ENCODE measurements at regions not wholly inside any gene's neighbourhood (a gene's known extent, or its start where the extent isn't known, plus 50 kb on each side); places are given as distances from the start of the nearest gene placed in this dataset.
"Not testable (repeated sequence)": the region's sequence is repeated elsewhere in the genome, so short reads cannot be mapped to it uniquely, and the experiment has no call there.

GRCh38 chr12:131205275-131205933 lies 251.7 kb downstream of the ADGRD1 start:
- not testable (repeated sequence) for H3K9me3 ChIP-seq (ENCODE audit: control insufficient read depth in 2 of 2, low read length in 2 of 2); H3K9ac ChIP-seq (ENCODE audit: low read length in 2 of 2); H3K4me3 ChIP-seq (ENCODE audit: low read length in 2 of 2); H3K27me3 ChIP-seq (ENCODE audit: control insufficient read depth in 1 of 2, insufficient read depth in 2 of 2, low read length in 2 of 2); H3K27ac ChIP-seq (ENCODE audit: low read length); H3K4me1 ChIP-seq (ENCODE audit: control insufficient read depth, insufficient read depth, low read length); H3K36me3 ChIP-seq (ENCODE audit: control insufficient read depth in 2 of 2, insufficient read depth in 2 of 2, low read length in 2 of 2)

- H3K27ac ChIP-seq (ENCODE audit: low read length); H3K27me3 ChIP-seq (ENCODE audit: control insufficient read depth in 1 of 2, insufficient read depth in 2 of 2, low read length in 2 of 2); H3K4me1 ChIP-seq (ENCODE audit: control insufficient read depth, insufficient read depth, low read length); H3K36me3 ChIP-seq (ENCODE audit: control insufficient read depth in 2 of 2, insufficient read depth in 2 of 2, low read length in 2 of 2); H3K9me3 ChIP-seq (ENCODE audit: control insufficient read depth in 2 of 2, low read length in 2 of 2); H3K4me3 ChIP-seq (ENCODE audit: low read length in 2 of 2); H3K9ac ChIP-seq (ENCODE audit: low read length in 2 of 2): not testable (repeated sequence)
These were observed 253.1 kb downstream of the ADGRD1 start for GRCh38 chr12:131206630-131207299.

GRCh38 chr12:131207300-131207660 lies 253.6 kb downstream of the ADGRD1 start:
- not testable (repeated sequence) for H3K27ac ChIP-seq (ENCODE audit: low read length); H3K27me3 ChIP-seq (ENCODE audit: control insufficient read depth in 1 of 2, insufficient read depth in 2 of 2, low read length in 2 of 2); H3K9me3 ChIP-seq (ENCODE audit: control insufficient read depth in 2 of 2, low read length in 2 of 2); H3K4me3 ChIP-seq (ENCODE audit: low read length in 2 of 2); H3K4me1 ChIP-seq (ENCODE audit: control insufficient read depth, insufficient read depth, low read length); H3K36me3 ChIP-seq (ENCODE audit: control insufficient read depth in 2 of 2, insufficient read depth in 2 of 2, low read length in 2 of 2); H3K9ac ChIP-seq (ENCODE audit: low read length in 2 of 2)

- H3K9ac ChIP-seq (ENCODE audit: low read length in 2 of 2); H3K36me3 ChIP-seq (ENCODE audit: control insufficient read depth in 2 of 2, insufficient read depth in 2 of 2, low read length in 2 of 2); H3K4me1 ChIP-seq (ENCODE audit: control insufficient read depth, insufficient read depth, low read length); H3K27ac ChIP-seq (ENCODE audit: low read length); H3K4me3 ChIP-seq (ENCODE audit: low read length in 2 of 2); H3K27me3 ChIP-seq (ENCODE audit: control insufficient read depth in 1 of 2, insufficient read depth in 2 of 2, low read length in 2 of 2); H3K9me3 ChIP-seq (ENCODE audit: control insufficient read depth in 2 of 2, low read length in 2 of 2): not testable (repeated sequence)
These were observed 254.1 kb downstream of the ADGRD1 start for GRCh38 chr12:131207841-131208240.

- Histone ChIP-seq H3K4me1 (ENCODE audit: control insufficient read depth, insufficient read depth, low read length) (no peaks in the 10 kb centered on the region), H3K9me3 (ENCODE audit: control insufficient read depth in 2 of 2, low read length in 2 of 2) (peaks cover 0 to 6% of the 10 kb centered on the region in 2 donors), H3K9ac (ENCODE audit: low read length in 2 of 2) (no peak overlapping the region), H3K27me3 (ENCODE audit: control insufficient read depth in 1 of 2, insufficient read depth in 2 of 2, low read length in 2 of 2) (peaks cover 0 to 7% of the 10 kb centered on the region in 2 donors), H3K36me3 (ENCODE audit: control insufficient read depth in 2 of 2, insufficient read depth in 2 of 2, low read length in 2 of 2) (no peaks in the 10 kb centered on the region), H3K4me3 (ENCODE audit: low read length in 2 of 2) (no peak overlapping the region), H3K27ac (ENCODE audit: low read length) (no peak overlapping the region)
These were observed 254.7 kb downstream of the ADGRD1 start for GRCh38 chr12:131208425-131208824.

GRCh38 chr12:131209082-131210070 lies 255.7 kb downstream of the ADGRD1 start:
- peaks cover 0 to 6% of the 10 kb centered on the region in 2 donors for H3K9me3 ChIP-seq (ENCODE audit: control insufficient read depth in 2 of 2, low read length in 2 of 2)
- no peak overlapping the region for H3K27ac ChIP-seq (ENCODE audit: low read length)
- no peak overlapping the region for H3K4me3 ChIP-seq (ENCODE audit: low read length in 2 of 2)
- no peaks in the 10 kb centered on the region for H3K36me3 ChIP-seq (ENCODE audit: control insufficient read depth in 2 of 2, insufficient read depth in 2 of 2, low read length in 2 of 2)
- peaks cover 0 to 6% of the 10 kb centered on the region in 2 donors for H3K27me3 ChIP-seq (ENCODE audit: control insufficient read depth in 1 of 2, insufficient read depth in 2 of 2, low read length in 2 of 2)
- no peak overlapping the region for H3K9ac ChIP-seq (ENCODE audit: low read length in 2 of 2)
- no peaks in the 10 kb centered on the region for H3K4me1 ChIP-seq (ENCODE audit: control insufficient read depth, insufficient read depth, low read length)

GRCh38 chr12:131210506-131211339 lies 257.0 kb downstream of the ADGRD1 start:
- Histone ChIP-seq H3K4me3 (ENCODE audit: low read length in 2 of 2) (no peak overlapping the region), H3K4me1 (ENCODE audit: control insufficient read depth, insufficient read depth, low read length) (no peaks in the 10 kb centered on the region), H3K9me3 (ENCODE audit: control insufficient read depth in 2 of 2, low read length in 2 of 2) (peaks cover 0 to 6% of the 10 kb centered on the region in 2 donors), H3K27me3 (ENCODE audit: control insufficient read depth in 1 of 2, insufficient read depth in 2 of 2, low read length in 2 of 2) (peaks cover 0 to 4% of the 10 kb centered on the region in 2 donors), H3K9ac (ENCODE audit: low read length in 2 of 2) (no peak overlapping the region), H3K27ac (ENCODE audit: low read length) (no peak overlapping the region), H3K36me3 (ENCODE audit: control insufficient read depth in 2 of 2, insufficient read depth in 2 of 2, low read length in 2 of 2) (no peaks in the 10 kb centered on the region)

- H3K36me3 ChIP-seq (ENCODE audit: control insufficient read depth in 2 of 2, insufficient read depth in 2 of 2, low read length in 2 of 2), result no peaks in the 10 kb centered on the region
- H3K9ac ChIP-seq (ENCODE audit: low read length in 2 of 2), result no peak overlapping the region
- no peaks in the 10 kb centered on the region for H3K4me1 ChIP-seq (ENCODE audit: control insufficient read depth, insufficient read depth, low read length)
- peaks cover 0 to 6% of the 10 kb centered on the region in 2 donors for H3K9me3 ChIP-seq (ENCODE audit: control insufficient read depth in 2 of 2, low read length in 2 of 2)
- H3K4me3 ChIP-seq (ENCODE audit: low read length in 2 of 2), result no peak overlapping the region
- H3K27ac ChIP-seq (ENCODE audit: low read length), result no peak overlapping the region
- H3K27me3 ChIP-seq (ENCODE audit: control insufficient read depth in 1 of 2, insufficient read depth in 2 of 2, low read length in 2 of 2), result peaks cover 0 to 4% of the 10 kb centered on the region in 2 donors
These were observed 257.7 kb downstream of the ADGRD1 start for GRCh38 chr12:131211340-131211938.

- Histone ChIP-seq H3K4me3 (ENCODE audit: low read length in 2 of 2) (no peak overlapping the region), H3K9me3 (ENCODE audit: control insufficient read depth in 2 of 2, low read length in 2 of 2) (peaks cover 0 to 6% of the 10 kb centered on the region in 2 donors), H3K27ac (ENCODE audit: low read length) (no peak overlapping the region), H3K27me3 (ENCODE audit: control insufficient read depth in 1 of 2, insufficient read depth in 2 of 2, low read length in 2 of 2) (peaks cover 7 to 9% of the 10 kb centered on the region in 2 donors), H3K4me1 (ENCODE audit: control insufficient read depth, insufficient read depth, low read length) (no peaks in the 10 kb centered on the region), H3K9ac (ENCODE audit: low read length in 2 of 2) (no peak overlapping the region), H3K36me3 (ENCODE audit: control insufficient read depth in 2 of 2, insufficient read depth in 2 of 2, low read length in 2 of 2) (no peaks in the 10 kb centered on the region)
These were observed 260.3 kb downstream of the ADGRD1 start for GRCh38 chr12:131213896-131214442.

Measured in stomach smooth muscle (tissue), 2 donors.